AG10803 (cell line): ENCODE measurements at regions not wholly inside any gene's neighbourhood (a gene's known extent, or its start where the extent isn't known, plus 50 kb on each side); places are given as distances from the start of the nearest gene placed in this dataset.
"Not testable (repeated sequence)": the region's sequence is repeated elsewhere in the genome, so short reads cannot be mapped to it uniquely, and the experiment has no call there.

Experiments used
- DNase-seq: peaks from one replicate; pipeline ENCODE4 v3.0.0; 2010; ENCODE audit warnings: low read depth
- H3K4me3 ChIP-seq: 2 replicates; pipeline ENCODE4 v1.5.1; 2011; ENCODE audit warnings: mild to moderate bottlenecking, low read length, control low read depth
- TF ChIP-seq, protein P1 (sequence below): conservative IDR thresholded peaks from 2 replicates; pipeline ENCODE4 v1.5.1; 2011; ENCODE audit warnings: mild to moderate bottlenecking, low read length, control low read depth, inconsistent platforms

- H3K4me3 ChIP-seq = no peak overlapping the region
- TF ChIP-seq, protein P1, sequence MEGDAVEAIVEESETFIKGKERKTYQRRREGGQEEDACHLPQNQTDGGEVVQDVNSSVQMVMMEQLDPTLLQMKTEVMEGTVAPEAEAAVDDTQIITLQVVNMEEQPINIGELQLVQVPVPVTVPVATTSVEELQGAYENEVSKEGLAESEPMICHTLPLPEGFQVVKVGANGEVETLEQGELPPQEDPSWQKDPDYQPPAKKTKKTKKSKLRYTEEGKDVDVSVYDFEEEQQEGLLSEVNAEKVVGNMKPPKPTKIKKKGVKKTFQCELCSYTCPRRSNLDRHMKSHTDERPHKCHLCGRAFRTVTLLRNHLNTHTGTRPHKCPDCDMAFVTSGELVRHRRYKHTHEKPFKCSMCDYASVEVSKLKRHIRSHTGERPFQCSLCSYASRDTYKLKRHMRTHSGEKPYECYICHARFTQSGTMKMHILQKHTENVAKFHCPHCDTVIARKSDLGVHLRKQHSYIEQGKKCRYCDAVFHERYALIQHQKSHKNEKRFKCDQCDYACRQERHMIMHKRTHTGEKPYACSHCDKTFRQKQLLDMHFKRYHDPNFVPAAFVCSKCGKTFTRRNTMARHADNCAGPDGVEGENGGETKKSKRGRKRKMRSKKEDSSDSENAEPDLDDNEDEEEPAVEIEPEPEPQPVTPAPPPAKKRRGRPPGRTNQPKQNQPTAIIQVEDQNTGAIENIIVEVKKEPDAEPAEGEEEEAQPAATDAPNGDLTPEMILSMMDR = no peak
- DNase-seq = no peak
Measured at GRCh38 chr10:65041307-65041706, 1520.1 kb downstream of the REEP3 start.

- no peak for DNase-seq
- TF ChIP-seq, protein P1 = no peak
- no peak overlapping the region for H3K4me3 ChIP-seq
Measured at GRCh38 chr10:65042496-65042895, 1521.3 kb downstream of the REEP3 start.

GRCh38 chr10:65046831-65047230, 1525.6 kb downstream of the REEP3 start:
- DNase-seq = no peak
- no peak overlapping the region for H3K4me3 ChIP-seq
- TF ChIP-seq, protein P1 = no peak

GRCh38 chr10:65052111-65052510, 1530.9 kb downstream of the REEP3 start:
- DNase-seq, H3K4me3 ChIP-seq: not testable (repeated sequence)

- not testable (repeated sequence) for H3K4me3 ChIP-seq, DNase-seq
Measured at GRCh38 chr10:65053397-65053796, 1532.2 kb downstream of the REEP3 start.

DNA sequence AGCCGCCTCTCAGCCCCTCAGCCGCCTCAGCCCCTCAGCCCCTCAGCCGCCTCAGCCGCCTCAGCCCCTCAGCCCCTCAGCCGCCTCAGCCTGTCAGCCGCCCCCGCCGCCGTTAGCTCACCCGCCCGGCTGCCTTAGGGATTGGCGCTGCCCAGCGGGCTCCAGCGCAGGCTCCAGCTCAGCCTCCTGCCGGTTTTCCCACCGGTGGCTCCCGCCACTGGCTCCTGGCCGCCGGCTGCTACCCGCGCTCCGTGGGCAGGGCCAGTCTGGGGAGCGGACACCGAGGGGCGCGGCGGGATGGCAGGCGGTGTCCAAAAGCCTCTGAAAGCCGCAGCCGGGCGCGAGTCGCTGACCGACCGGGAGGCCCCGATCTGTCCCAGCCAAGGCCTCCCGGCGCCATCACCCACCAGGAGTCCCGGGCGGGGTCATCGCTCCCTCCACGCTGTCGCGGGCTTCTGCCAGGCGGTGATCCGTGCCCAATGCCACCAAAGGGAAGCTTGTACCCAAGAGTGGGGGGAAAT, 1532.7 kb downstream of the REEP3 start:
- DNase-seq, H3K4me3 ChIP-seq: not testable (repeated sequence)

DNA sequence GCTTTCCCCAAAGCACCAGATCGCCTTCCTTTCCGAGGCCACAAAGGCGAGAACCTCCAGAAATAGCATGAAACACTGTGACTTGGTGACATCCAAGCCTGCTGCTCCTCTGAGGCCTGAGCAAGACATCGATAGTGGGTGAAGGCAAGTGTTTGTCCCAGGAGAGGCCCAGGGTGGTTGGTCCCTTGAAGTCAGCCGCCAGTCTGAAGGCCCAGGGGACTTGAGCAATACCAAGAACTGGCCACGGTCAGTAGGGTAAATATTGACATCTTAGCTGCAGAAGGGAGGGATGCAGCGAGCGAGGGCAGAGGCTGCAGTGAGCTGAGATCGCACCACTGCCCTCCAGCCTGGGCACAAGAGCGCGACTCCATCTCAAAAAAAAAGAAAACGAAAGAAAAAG, 1533.5 kb downstream of the REEP3 start:
- H3K4me3 ChIP-seq, DNase-seq: not testable (repeated sequence)

GRCh38 chr10:65065278-65065677, 1544.1 kb downstream of the REEP3 start:
- no peak overlapping the region for H3K4me3 ChIP-seq
- no peak for DNase-seq
- TF ChIP-seq, protein P1 = no peak

GRCh38 chr10:65083222-65083621, 1562.0 kb downstream of the REEP3 start:
- no peak for DNase-seq
- TF ChIP-seq, protein P1 = no peak
- H3K4me3 ChIP-seq = no peak overlapping the region
